GM19238 (cell line): ENCODE measurements at regions not wholly inside any gene's neighbourhood (a gene's known extent, or its start where the extent isn't known, plus 50 kb on each side); places are given as distances from the start of the nearest gene placed in this dataset.
"Not testable (repeated sequence)": the region's sequence is repeated elsewhere in the genome, so short reads cannot be mapped to it uniquely, and the experiment has no call there.

Experiments
- DNase-seq: peaks from one replicate; pipeline ENCODE4 v3.0.0; 2011; ENCODE audit warnings: low spot score; ENCODE audit not compliant: insufficient read length

DNA sequence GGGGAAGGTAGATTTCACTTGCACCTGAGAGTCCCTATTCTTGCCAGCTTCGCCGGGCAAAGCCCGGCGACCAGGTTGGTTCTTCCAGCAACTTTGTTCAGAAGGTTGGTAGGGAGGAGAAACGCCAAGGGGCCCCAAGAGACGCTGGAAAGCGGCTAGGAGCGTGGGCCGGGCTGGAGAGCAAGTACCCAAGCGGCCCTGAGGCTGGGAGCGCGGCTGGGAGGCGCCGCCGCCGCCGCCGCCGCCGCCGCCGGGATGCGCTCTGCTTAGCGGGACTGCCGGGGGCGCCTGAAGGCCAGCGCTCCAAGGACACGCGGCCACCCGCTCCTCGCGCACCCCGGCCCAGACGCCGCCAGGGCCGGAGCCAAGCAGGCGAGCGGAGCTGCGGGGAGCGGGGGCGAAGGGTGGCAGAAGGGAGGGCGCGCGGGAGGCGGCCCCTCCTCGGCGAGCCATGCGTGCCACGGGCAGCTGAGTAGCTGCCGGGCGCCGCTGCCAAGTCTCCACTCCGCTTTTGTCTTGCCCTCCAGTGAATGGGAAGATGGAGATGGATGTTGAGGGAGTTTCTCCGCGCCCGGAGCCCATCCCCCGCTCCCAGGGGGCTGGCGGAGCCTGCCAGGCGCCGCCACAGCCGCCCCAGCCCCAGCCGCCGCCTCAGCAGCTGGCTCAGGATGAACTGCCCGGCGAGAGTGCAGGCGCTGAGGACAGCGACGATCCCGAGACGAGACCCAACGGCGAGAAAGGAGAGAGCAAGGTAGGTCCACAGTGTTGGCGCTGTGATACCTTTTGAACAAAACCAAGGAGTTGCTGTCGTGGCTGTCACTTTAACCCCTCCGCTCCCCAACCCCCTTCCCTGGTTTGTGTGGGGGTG is 227.4 kb upstream of the AZI2 start:
- DNase-seq, result no peak

DNA sequence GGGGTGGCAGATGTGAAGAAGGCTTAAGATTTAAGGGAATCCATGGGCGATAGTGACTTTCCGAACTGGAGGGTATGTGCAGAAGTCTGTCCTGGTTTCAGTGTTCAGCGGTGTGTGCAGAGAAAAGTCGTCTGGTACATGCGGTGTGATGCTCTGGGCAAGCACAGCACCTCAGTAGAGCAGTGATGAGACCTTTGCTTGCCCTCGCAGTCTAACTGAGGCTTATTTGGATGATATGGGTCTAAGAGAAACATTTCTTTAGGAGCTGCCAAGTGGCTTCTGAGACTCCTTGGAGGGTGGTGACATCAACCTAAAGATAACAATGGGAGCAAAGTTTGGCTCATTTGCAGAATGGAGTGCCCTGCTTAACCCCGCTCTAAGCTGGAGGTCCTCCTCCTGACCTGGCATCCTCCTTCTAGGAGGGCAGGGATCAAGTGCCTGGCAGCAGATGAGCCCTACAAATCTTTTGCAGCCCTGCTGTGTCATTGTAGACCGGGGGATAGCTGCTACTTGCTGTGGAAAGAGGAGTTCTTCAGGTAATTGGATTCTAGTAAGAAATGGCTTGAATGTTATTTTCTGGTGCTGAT is 228.1 kb upstream of the AZI2 start:
- no peak for DNase-seq

DNA sequence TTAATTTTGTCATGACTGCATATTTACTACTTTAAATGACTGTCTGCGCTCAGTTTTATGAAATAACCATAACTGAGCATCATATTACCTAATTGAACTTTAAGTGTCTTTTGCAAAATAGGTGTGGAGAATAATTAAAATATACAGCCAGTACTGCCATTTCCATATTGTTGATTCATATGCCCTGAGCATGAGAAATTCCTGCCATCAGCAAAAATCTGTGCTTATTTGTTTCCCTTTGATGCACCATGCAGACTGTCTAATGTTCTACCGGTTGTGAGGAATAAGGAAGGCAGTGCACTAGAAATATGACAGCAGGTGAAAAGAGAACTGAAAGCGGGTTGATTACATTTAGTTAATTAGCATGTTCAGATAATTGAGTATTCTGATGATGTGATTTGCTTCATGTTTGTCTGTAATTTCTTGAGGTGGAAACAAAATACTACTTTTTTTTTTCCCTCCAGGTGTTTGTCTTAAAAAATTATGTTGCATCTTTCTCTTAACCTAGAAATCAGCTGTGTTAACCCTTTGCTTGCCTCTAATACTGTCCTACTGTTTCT is 229.4 kb upstream of the AZI2 start:
- no peak for DNase-seq

DNA sequence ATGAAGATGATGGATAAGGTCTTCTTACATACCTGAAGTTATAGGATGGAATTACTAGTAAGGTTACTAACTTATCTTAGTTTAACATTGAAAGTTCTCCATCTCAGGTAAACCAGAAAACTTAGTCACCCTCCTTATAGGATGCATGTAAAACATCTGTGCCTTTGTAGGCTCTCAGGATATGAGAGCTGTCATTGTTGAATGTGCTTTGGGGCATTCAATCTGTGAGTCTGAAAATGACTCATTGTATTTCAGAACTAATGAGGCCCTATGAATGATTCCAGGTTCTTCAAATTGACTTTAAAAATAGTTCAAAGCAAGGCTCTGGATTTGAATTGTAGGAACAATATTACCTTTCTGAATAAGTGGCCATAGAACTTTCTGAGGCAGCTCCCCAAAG is 237.7 kb upstream of the AZI2 start:
- no peak for DNase-seq

DNA sequence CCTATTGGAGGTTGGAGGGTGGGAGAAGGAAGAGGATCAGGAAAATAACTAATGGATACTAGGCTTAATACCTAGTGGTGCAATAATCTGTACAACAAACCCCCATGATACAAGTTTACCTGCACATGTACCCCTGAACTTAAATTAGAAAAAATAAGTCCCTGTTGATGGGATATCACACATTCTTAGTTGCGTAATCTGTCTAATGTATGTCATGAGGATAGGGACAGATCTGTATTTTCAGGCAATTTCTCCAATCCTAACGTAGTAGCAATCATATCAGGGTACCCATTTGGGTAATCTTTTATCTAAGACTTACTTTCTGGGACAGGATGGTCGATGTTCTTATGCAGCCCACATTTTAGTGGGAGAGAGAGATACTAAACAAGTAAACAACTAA is 239.1 kb upstream of the AZI2 start:
- no peak for DNase-seq

GRCh38 chr3:28590216-28590615 is 241.6 kb upstream of the AZI2 start:
- no peak for DNase-seq

GRCh38 chr3:28590860-28591259 is 242.2 kb upstream of the AZI2 start:
- DNase-seq, result no peak

- no peak for DNase-seq
Observed at GRCh38 chr3:28595372-28595771, 246.7 kb upstream of the AZI2 start.

DNA sequence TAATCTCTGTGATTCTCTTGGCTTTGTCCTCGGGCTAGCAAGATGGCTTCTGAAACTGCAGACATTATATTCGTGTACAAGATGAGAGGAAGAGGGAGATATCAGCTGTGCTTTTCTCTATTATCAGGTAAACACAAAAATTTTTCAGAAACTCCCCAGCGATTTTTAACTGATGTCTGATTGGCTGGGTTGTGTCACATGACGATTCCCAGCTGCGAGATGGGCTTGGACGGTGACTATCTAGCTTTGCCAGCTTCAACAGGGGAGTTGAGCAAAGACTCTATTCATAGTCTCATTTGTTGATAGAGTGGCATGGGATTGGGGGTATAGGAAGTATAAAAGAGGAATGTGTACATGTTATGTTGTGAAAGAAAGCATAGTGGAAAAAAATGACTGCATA is 248.8 kb upstream of the AZI2 start:
- DNase-seq, result no peak

- no peak for DNase-seq
Observed at GRCh38 chr3:28598165-28598564, 249.5 kb upstream of the AZI2 start.

- DNase-seq, result no peak
Observed at GRCh38 chr3:28601291-28601690, 252.7 kb upstream of the AZI2 start.

- DNase-seq, result no peak
Observed at GRCh38 chr3:28606283-28606682, 257.7 kb upstream of the AZI2 start.

DNA sequence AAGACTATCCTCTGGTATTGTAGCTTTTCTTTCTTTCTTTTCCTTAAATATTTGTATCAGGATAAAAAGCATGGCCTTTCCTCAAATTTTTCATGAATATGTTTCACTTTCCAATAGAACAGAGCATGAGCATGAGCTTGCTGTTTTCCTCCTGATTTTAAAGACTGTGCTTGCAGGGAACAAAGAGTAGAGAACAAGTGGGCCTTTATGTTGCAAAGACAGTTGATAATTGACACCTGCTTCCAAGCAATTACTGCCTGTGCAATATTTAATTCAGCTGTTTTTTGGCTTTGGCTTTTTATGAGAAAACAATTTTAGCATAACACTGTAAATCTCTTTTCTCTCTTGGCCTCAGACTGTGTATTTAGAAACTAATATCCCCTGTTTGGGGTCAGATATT is 263.6 kb upstream of the AZI2 start:
- DNase-seq, result no peak

- DNase-seq, result no peak
Observed at GRCh38 chr3:28613511-28614106, 265.0 kb upstream of the AZI2 start.

DNA sequence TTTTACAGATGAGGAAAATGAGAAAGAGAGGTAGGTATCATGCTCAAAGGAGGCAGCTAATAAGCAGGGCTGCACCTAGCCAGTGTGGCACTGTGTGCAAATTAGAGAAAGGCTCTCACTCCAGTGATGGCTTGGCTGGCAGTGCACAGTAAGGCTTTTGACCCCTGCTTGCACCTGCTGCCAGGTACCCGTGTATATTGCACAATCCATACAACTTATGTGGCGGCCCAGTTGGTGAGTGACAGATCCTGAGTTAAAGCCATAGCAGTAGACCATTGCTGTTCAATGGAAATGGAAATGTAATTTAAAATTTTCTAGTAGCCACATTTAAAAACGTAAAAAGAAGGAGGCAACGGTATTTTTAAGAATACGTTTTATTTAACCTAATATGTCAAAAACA is 266.4 kb upstream of the AZI2 start:
- no peak for DNase-seq

- no peak for DNase-seq
Observed at GRCh38 chr3:28615971-28616370, 267.3 kb upstream of the AZI2 start.

GRCh38 chr3:28617821-28618220 is 269.2 kb upstream of the AZI2 start:
- DNase-seq, result no peak

- no peak for DNase-seq
Observed at GRCh38 chr3:28623106-28623505, 274.5 kb upstream of the AZI2 start.

DNA sequence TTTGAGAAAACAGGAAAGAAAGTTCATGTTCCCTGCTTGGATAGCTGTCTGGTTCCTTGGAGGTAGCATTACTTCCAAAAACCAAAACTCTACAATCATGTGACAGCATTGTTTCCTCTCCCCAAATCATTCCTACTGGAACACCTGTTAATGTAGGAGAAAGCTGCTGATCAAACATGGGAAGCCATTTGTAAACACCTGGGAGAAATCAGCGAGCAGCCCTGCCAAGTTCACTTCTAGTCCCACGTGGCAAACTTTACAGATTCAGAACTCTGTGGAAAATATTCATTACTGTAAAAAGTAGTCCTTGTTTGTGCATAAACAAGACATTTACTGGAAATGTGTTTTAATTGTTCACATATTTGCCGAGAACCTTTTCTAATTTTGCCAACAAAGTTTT is 275.5 kb upstream of the AZI2 start:
- no peak for DNase-seq

DNA sequence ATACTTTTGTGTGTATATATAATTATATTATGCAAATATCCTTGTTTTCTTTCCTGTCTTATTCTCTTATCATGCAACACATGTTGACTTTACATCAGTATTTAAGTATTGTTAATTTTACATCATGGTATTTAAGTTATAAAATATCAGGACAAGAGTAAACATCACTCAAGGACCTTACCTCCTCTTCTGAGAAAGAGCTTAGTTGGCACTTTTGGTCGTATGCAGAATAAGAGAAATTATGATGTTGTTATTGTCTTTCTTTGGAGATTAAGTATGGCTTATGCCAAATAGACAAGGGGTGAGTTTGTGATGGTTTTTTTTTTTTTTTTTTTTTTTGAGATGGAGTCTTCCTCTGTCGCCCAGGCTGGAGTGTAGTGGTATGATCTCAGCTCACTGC is 279.2 kb upstream of the AZI2 start:
- not testable (repeated sequence) for DNase-seq

DNA sequence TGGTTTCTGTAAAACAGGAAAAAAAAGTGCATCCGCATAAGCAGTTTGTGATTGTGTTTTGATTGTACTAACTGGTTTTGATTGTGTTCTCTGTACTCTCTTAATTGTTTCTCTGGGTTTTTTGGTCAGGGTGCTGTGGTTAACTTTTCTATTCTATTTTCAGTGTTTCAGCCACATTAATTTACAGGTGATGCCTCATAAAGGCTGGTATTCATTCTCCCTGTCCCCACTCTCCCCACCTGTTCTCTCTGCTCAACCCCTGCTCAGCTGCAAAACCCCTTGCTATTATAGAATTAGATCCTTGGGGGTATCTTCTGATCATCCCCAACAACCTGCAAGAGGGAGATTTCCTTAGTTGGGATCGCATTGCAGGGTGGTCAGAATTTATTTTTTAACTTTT is 285.4 kb upstream of the AZI2 start:
- DNase-seq, result no peak

DNA sequence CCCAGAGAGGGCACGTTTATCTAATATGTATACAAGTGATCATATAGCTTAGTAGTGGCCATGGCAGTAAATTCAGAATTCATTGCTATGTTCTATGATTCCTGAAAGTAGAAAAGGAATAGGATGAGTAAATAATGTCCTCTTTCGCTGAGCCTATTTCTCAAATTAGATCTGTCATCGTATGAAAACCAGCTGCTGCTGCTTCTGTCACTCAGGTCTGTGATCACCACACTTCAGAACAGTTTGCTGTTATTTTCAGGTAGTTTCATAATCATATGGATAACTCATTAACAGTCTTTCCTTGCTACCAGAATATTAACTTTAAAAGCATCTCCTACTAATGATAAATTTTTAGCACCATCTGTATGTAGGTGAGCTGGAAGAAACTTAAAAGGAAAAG is 289.1 kb upstream of the AZI2 start:
- no peak for DNase-seq

- DNase-seq, result no peak
Observed at GRCh38 chr3:28645149-28645548, 296.5 kb upstream of the AZI2 start.
